DMS114 treated with DMSO at 0.1 percent for 48 hours (cell line): ENCODE measurements at regions not wholly inside any gene's neighbourhood (a gene's known extent, or its start where the extent isn't known, plus 50 kb on each side); places are given as distances from the start of the nearest gene placed in this dataset.

Experiments
- DNase-seq: peaks from one replicate; lab custom pipeline; 2025; ENCODE audit not compliant: unreplicated experiment; lab: John Stamatoyannopoulos, UW

DNA sequence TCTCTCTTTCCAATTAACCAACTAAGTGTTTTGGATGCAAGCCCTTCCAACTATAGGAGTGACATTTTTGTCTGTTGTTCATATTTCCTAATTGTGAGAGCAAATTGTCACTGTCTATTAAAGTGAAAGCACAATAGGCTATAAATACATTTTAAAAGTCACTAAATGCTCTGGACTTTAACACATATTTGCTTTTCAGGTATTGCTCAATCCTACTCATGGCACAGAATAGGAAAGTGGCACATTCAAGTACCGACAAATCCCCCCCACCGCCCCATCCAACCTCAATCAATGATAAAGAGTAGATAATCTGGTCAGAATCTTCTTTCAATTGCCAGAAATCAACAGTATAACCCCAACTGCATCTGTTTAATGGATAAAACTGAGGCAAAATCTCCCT is 419.8 kb downstream of the PLK2 start:
- no peak for DNase-seq

DNA sequence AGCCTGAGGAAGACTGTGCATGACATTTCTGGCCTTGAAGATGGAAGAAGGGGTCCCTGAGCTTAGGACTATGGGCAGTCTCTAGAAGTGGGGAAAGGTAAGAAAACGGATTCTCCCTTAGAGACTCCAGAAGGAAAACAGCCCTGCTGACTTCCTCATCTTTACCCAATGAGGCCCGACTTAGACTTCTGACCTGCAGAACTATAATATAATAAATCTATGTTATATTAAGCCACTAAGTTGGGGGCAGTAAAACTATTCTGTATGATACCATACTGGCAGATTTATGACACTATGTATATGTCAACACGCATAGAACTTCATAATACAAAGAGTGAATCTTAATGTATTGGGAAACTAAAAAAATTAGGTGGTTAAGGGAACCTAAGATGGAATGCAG is 422.0 kb downstream of the PLK2 start:
- no peak for DNase-seq

DNA sequence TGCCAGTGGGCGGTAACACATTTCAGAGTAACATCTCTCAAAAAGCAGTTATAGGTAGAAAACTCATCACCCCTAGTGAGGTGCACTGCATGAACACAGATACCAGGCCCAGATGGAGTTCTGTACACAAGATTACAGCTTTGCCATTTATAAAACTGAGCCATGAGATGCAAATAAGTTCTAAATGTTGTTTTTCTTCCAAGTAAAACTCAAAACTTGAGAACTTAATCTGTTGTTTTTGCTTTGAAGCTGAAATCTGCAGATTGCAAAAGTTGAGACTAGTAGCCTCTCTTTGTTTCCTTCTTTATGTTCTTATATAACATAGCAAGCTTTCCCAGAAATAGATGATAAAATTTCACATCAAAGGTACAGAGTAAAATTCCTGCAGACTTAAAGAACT is 434.1 kb downstream of the PLK2 start:
- DNase-seq = no peak

DNA sequence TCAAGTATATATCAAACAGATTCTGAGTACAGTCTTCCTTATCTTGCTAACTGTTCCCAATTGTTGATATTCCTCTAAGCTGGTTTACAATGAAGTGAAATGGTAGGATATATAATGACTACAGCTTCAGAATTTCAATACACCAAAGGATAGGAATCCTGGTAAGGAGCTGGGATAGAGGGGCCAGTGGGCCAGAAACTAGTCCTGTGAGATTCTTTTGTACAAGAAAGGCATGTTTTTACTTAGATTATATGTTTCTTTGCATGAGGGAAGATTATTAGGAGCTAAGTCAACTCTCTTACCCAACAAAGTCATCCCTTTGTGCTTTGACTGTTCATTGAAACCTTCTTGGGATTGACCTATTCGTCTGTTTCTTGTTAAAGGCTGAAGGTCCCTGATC is 435.7 kb downstream of the PLK2 start:
- DNase-seq = no peak

DNA sequence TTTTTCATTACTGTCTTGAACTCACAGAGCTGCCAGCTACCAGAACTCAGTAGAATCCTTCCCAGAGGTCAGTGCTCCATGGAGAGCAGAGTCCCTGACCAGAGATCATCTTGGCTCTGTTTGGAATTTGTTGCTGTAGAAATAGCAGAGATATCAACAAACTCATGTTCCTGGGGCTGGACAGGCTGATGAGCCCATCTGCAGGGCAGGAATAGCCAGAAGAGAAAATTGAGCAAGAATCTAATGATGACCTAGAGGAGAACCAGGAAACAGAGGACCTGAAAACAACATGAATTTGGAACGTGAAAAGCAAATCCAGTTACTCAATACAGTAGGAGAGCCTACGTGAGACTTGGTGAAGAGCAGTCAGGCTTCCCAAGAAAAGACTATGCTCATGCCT is 437.8 kb downstream of the PLK2 start:
- DNase-seq = no peak

DNA sequence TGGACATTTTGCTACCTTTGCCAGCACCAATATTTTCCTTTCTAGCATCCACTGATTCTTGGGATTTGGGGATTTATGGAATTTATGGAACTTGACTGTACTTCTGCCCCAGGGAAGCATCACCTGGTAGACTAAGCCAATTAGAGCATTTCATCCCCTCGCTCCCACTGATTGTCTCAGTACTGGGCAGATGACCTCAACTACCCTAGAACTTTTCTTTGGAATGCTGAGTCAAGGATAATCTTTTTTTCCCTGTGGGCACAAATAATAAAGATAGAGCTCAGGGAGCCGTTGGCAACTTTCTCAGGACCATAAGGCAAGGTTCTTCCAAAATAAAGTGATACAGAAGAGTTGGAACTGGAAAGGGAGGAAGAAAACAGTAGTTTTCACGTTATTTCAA is 438.4 kb downstream of the PLK2 start:
- DNase-seq = no peak

DNA sequence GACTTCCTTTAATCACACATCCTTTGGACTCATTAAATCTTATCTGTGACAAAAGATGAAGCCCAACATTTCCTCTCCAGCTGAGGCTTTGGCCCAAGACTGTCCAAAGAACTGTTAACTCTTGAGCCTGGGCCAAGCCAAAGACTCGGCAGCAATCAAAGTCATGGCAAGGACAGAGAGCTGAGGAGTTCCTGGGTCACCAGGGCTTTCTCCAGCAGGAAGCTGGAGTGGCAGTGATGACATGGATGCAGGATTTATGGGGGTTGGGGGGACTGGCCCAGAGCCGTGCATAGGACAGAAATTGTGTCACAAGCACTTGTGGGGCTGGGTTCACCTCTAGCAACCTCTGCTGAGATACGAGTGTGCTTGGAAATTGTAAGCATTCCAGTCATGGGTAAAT is 440.3 kb downstream of the PLK2 start:
- no peak for DNase-seq

DNA sequence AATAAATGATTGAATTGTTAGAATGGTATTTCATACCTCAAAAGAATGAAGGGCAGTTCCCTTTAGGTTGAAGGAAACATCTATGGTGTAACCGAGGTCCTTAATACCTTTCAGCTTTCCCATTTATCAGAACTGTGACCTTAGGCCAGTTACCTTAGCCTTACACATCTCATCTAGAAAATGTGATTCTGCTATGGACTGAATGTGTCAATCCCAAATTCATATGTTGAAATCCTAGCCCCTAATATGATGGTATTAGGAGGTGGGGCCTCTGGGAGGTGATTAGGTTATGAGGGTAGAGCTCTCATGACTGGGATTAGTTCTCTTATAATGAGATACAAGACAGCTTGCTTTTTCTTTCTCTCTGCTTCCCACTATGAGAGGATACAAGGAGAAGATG is 441.9 kb downstream of the PLK2 start:
- DNase-seq = no peak

DNA sequence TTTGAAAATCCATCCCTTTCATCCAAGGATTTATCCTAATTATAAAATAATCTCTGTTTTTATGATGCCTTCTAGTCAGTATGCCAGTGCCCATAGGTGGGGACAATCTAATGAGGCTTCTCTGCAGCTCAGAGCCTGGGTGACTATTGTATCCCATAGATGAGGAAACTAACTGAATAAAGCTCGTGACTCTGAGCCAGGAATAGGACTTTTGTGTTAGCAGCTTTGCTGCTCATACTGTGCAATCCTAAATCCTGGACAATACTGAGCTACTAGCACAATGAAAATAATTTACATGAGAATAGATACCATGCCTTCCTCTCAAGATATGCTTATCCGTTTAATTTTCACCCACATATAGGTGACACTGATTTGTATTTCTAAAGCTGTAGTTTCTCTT is 443.0 kb downstream of the PLK2 start:
- no peak for DNase-seq

DNA sequence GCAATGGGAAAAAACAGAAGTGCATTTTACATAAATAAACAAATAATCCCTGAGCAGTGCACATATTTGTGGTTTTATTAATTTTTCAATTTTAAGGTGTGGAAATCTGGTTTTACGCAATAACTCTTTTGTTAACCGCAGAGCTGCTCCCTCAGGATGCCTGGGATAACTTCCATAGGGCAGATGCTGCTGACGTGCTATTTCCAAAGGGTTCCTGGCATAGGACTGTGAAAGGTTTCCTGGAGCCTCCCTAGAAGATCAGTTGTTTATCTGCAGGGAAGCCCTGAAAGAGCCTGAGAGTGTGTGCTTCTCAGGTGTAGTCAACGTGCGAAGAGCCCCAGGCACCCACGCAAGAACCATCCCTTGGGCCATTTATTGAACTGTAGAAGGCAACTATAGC is 443.5 kb downstream of the PLK2 start:
- no peak for DNase-seq

DNA sequence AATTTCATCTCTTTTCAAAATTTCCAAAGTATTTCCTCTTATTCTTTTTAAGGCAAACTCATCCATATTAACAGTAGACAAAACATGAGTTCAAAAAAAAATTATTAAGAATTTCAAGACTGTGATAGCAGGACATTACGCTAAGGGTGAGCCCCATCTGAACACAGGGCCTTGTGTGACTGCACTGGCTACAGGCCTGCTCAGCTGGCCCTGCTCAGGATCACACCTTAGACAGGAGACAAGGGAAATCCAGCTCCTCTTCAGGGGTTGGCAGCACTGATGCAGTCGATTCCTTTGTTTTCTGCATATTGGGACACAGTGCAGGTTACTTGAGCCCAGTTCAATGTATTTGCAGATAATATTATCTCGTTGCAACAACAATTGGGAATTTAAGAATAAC is 444.7 kb downstream of the PLK2 start:
- DNase-seq = no peak

DNA sequence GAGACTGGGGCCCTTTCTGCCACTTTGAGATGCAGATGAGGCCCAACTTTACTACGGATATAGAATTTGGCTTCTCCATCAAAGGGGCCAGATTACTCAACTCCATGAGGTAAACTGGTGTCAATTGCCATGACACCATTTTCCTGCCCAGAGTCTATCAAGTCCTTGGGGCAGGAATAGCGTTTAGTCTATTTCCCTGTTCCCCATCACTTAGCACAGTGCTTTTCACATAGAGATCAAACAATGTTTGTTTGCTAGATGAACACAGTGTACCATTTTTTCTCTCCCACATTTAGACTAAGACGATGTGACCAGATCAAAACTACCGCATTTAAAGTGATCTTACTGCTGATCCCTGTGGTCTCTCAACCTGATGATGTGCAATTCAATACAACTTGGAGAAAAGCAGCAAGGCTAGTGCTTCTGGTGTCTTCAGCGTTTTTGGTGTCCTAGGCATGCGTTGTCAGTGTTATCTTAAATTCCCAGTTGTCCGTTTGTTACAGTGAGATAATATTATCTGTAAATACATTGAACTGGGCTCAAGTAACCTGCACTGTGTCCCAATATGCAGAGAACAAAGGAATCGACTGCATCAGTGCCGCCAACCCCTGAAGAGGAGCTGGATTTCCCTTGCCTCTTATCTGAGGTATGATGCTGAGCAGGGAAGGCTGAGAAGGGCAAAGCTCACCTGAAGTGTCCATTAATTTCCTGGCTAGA is 446.2 kb downstream of the PLK2 start:
- DNase-seq = no peak

DNA sequence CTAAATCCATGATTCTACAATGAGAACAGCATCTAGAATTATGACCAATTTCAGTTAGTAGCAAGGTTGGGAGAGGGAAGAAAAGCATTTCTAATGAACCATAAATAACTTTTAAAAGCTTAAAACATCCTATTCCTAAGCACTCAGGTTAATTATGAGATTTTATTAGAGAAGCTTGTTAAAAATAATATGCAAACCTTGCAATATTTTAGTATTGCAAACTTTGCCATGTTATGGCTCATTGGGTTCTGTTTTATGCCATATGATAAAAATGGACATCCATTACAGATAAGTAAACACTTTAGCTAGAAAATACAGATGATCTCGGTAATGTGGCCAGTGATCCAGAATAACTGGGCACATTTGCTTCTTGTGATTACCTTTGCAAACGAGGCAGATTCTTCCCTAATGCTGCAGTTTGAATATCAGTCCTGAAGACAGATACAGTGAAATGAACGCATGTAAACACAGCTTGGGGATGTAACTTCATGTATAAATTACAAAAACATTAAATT is 447.0 kb downstream of the PLK2 start:
- no peak for DNase-seq

DNA sequence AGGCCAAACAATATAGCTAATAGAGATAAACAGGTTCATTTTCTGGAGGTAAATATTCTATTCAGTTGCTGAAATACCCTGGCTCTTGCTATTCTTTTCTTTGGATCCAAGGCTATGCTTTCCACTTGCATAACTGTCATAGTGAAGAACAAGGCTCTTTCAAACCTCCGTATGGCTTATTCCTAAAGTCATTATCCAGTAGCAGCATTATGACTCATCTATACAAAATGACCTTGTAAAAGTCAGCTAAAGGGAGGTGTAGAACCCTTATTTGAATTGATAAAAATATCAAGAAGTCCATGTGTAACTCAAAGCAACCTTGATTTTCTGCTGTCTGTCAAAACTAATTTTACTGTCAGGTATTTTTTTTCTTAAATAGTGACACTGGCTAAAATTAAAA is 447.8 kb downstream of the PLK2 start:
- no peak for DNase-seq

DNA sequence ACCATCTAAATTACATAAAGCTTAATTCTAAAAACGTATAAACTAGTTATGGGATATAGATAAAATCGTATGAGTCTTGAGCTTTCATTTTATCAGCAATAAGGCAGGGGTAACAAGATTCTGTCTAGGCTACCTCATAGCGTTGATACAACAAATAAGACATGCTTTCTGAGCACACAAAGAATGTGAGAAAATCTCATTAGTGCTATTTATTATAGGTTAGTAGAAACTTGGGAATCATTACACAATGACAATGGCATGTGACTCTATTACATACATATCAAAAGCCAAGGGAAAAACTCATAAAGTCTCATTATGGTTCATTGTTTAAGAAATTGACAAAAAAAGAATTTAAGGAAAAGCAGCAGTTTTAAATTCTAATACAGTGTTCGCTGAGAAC is 448.6 kb downstream of the PLK2 start:
- DNase-seq = no peak

DNA sequence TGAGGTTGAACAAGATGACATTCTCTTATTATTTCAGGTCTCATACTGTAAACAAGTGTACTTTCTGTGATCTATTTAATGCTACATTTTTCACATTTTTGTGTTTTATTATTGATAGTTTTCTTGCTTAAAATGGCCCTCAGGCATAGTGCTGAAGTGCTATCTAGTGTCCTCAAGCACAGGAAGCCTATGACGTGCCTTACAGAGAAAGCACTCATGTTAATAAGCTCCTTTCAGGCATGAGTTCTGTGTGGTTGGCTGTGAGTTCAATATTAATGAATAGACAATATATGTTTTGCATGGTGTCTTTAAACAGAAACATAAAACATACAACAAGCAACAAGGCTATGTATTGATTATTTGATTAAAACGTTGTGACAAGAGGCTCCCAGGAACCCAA is 450.1 kb downstream of the PLK2 start:
- DNase-seq = no peak

DNA sequence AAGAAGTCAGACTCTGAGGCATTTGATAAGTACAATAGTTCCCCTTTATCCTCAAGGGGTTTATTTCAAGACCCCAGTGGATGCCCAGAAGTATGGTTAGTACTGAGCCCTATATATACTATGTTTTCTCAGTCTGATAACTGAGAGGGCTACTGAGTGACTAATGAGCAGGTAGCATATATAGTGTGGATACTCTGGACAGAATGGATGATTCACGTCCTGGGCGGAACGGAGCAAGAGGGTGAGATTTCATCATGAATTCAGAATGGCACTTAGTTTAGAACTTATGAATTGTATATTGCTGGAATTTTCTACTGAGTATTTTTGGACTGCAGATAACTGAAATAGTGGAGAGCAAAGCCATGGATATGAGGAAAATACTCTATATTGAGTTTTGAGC is 457.6 kb downstream of the PLK2 start:
- no peak for DNase-seq

DNA sequence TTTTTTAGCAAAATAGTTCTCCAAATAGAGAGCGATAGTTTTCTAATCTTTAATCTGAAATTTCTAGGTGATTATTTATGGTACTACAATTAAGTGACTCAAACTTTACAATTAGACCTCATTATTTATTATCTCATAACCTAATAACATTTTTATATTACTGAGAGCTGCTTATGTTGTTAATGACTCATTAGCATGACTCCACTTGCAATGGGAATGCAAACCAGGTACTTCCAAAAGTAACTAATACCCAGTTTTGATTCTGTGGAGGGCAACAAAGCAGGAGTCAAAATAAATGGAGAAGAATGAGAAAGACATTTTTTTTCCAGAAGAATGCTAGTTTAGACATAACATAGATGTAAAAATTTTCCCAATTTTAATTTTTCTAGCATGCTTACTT is 466.0 kb downstream of the PLK2 start:
- no peak for DNase-seq

DNA sequence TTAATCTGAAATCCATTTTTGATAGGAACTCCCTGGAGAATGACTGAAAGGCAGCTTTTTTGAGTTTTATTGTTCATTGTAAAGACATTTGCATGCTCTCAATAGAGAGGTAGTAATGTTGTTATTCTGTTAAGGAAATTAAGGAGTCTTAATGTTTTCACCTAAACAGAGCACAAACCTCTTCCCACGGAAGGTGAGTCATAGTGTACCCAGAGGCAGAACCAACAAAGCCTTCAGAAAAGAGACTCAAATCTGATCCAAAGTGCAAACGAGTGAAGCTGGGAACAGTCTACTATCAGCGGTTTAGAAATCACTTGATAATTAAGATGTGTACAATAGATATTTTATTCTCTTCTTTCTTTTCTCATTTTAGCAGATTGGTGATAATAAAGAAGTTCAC is 470.5 kb downstream of the PLK2 start:
- DNase-seq = no peak

DNA sequence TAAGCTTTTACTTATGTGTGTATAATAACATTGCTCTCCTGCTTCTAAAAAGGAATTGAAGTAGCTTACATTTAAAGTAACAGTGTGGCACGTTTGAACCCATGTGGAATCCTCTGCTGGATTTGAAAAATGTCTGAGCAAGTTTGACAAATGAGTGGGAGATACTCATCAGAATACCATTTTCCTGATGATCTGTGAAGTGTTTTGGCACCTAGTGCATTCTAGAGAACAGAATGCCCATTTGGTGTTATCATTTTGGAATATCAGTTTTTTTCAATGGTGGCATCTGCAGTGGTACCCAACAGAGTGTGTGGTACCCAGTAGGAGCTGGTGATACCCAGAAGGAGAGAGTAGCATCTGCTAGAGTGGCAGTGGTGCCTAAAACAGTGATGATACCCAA is 471.1 kb downstream of the PLK2 start:
- no peak for DNase-seq

DNA sequence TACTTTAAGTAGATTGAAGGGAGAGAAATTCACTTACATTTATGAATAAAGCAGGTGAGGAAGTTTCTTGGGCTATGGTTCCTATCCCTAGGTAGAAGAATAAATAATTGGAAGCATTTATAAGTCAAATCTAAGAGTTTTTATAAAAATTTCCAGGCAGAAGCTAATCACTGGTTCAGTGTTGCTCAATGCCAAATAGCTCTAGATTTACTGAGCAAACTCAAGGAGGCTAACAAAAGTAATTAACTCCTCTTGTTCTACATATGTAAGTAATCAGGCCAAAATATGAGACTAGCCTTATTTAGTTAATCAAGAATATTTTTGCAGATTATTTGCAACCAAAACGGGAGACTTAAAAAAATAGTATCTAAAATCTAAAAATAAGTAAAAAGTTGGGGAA is 472.3 kb downstream of the PLK2 start:
- DNase-seq = no peak

DNA sequence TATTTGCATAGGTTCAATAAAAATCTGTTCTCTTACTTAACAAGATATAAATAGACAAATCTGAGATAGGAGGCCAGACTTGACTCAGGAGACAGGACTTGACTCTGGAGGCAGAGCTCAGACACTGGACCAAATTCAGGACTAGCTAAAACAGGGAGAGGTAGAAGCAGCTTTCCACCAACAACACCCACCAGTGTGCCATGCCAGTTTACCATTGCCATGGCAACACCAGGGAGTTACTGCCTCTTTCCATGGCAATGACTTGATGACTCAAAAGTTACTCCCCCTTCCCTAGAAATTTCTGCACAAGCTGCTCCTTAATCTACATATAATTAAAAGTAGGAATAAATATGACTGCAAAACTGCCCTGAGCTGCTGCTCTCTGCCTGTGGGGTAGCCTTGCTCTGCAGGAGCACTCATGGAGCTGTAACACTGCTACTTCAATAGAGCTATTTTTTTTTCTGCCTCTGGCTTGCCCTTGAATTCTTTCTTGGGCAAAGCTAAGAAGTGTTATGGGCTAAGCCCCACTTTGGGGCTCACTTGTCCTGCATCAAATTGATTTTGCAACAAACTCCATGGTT is 473.0 kb downstream of the PLK2 start:
- no peak for DNase-seq

DNA sequence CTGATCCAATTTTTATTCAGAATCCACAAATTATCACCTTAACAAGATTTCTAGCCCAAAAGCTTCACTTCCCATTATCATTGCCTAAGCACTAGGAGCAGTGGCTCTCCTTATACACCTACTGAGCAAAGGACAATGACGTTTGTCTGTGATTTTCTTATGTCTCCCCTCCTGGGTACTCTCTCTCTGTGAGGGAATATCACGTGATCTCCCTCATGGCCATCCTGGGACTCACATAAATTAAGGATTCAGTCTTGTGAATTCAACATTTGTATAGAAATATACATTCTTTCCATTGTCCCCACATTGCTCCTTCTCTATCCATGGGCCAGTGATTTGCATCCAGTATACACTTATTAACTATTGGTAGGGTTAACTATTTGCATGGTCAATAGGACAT is 476.5 kb downstream of the PLK2 start:
- DNase-seq = no peak
